SU-DHL-6 (cell line): ENCODE measurements at regions not wholly inside any gene's neighbourhood (a gene's known extent, or its start where the extent isn't known, plus 50 kb on each side); places are given as distances from the start of the nearest gene placed in this dataset.

ENCODE experiments used
- H2AFZ ChIP-seq: fragments of 200-600 bp; sonication (generic); 2 replicates; pipeline ENCODE4 v1.6.1; 2014; ENCODE audit warnings: low read depth, mild to moderate bottlenecking, moderate library complexity, mixed read lengths, antibody characterized with exemption, low read length; ENCODE audit not compliant: severe bottlenecking
- H3F3A ChIP-seq: fragments of 200-600 bp; shearing (Covaris generic); 2 replicates; pipeline ENCODE4 v1.6.0; 2016; ENCODE audit warnings: antibody characterized with exemption, mild to moderate bottlenecking; ENCODE audit not compliant: insufficient read depth
- H3K27ac ChIP-seq: fragments of 200-600 bp; sonication (generic); 2 replicates; pipeline ENCODE4 v1.5.1; 2016; ENCODE audit warnings: low read depth, mild to moderate bottlenecking, low read length, moderate library complexity, mixed read lengths
- H3K27me3 ChIP-seq: fragments of 200-600 bp; sonication (generic), shearing (Covaris generic); 2 replicates; pipeline ENCODE4 v1.6.0; 2014; ENCODE audit warnings: mild to moderate bottlenecking, low read length
- H3K36me3 ChIP-seq: fragments of 200-600 bp; sonication (generic); 2 replicates; pipeline ENCODE4 v1.6.1; 2014; ENCODE audit warnings: mild to moderate bottlenecking, low read length, mixed read lengths
- H3K4me2 ChIP-seq: fragments of 300-600, 200-600 bp; shearing (Covaris generic), sonication (generic); 2 replicates; pipeline ENCODE4 v1.6.0; 2014; ENCODE audit warnings: low read length, low read depth, mild to moderate bottlenecking; ENCODE audit not compliant: poor library complexity, severe bottlenecking
- H3K4me3 ChIP-seq: fragments of 200-600 bp; sonication (generic); 2 replicates; pipeline ENCODE4 v1.5.1; 2014; ENCODE audit warnings: antibody characterized with exemption, low read length, mild to moderate bottlenecking, mixed read lengths; ENCODE audit not compliant: insufficient read depth, poor library complexity, severe bottlenecking
- H3K79me2 ChIP-seq: fragments of 200-600 bp; sonication (generic); 2 replicates; pipeline ENCODE4 v1.6.1; 2014; ENCODE audit warnings: mild to moderate bottlenecking, low read length, moderate library complexity; ENCODE audit not compliant: insufficient read depth
- H3K9ac ChIP-seq: fragments of 200-600 bp; sonication (generic); 2 replicates; pipeline ENCODE4 v1.7.0; 2014; ENCODE audit warnings: mild to moderate bottlenecking, low read length
- H3K9me2 ChIP-seq: fragments of 200-600 bp; sonication (generic); replicated peaks from 2 replicates; pipeline ENCODE4 v1.6.1; 2014; ENCODE audit warnings: low read length; ENCODE audit not compliant: insufficient read depth
- H3K9me3 ChIP-seq: fragments of 200-600 bp; sonication (generic); 2 replicates; pipeline ENCODE4 v1.6.1; 2014; ENCODE audit warnings: low read length, mixed read lengths; ENCODE audit not compliant: insufficient read depth
- H4K20me1 ChIP-seq: fragments of 200-600 bp; sonication (generic); 2 replicates; pipeline ENCODE4 v1.6.1; 2014; ENCODE audit warnings: low read depth, mild to moderate bottlenecking, antibody characterized with exemption, low read length, moderate library complexity, mixed read lengths
- EZH2phosphoT487 ChIP-seq: fragments of 200-600 bp; sonication (generic), shearing (Covaris generic); conservative IDR thresholded peaks from 2 replicates; pipeline ENCODE4 v1.6.1; 2018; ENCODE audit warnings: mild to moderate bottlenecking, antibody characterized with exemption, low read length, moderate library complexity, mixed read lengths
- TF ChIP-seq, protein P1 (sequence below): fragments of 200-600 bp; sonication (generic); IDR thresholded peaks from one replicate; pipeline ENCODE4 v1.5.1; 2017; ENCODE audit warnings: antibody characterized with exemption, mild to moderate bottlenecking, low read length, moderate library complexity; ENCODE audit not compliant: insufficient read depth, poor library complexity, severe bottlenecking

DNA sequence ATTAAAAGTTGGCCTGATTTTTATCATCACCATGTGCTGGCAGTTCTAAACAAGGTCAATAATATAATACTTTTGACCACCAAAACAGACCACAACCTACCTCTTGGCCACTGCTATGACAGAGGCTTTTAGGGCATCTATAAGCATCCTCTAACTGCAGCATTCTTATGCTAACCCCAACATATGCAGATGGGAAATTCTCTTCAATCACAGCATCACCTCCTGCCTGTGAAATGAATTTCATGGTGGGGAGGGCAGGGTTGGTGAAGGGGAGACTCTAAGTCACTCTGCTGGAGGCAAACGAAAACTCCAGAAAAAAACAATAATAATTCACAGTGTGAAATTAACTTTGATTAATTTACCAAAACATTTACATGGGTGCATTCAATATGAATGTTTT is 78.8 kb upstream of the FAR2 start:
- H3K27me3 ChIP-seq: 0 out of 2 replicates have a peak, but pooled peaks cover 3% of the 10 kb centered on the region
- H3K9ac ChIP-seq: no peak overlapping the region
- no peak overlapping the region for H3K4me2 ChIP-seq
- H3K36me3 ChIP-seq: no peaks in the 10 kb centered on the region
- H2AFZ ChIP-seq: no peak overlapping the region
- H3K27ac ChIP-seq: no peak overlapping the region
- no peaks in the 10 kb centered on the region for H3F3A ChIP-seq
- TF ChIP-seq, protein P1, sequence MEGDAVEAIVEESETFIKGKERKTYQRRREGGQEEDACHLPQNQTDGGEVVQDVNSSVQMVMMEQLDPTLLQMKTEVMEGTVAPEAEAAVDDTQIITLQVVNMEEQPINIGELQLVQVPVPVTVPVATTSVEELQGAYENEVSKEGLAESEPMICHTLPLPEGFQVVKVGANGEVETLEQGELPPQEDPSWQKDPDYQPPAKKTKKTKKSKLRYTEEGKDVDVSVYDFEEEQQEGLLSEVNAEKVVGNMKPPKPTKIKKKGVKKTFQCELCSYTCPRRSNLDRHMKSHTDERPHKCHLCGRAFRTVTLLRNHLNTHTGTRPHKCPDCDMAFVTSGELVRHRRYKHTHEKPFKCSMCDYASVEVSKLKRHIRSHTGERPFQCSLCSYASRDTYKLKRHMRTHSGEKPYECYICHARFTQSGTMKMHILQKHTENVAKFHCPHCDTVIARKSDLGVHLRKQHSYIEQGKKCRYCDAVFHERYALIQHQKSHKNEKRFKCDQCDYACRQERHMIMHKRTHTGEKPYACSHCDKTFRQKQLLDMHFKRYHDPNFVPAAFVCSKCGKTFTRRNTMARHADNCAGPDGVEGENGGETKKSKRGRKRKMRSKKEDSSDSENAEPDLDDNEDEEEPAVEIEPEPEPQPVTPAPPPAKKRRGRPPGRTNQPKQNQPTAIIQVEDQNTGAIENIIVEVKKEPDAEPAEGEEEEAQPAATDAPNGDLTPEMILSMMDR: no peak
- TF ChIP-seq EZH2phosphoT487: no peak
- no peaks in the 10 kb centered on the region for H4K20me1 ChIP-seq
- no peaks in the 10 kb centered on the region for H3K79me2 ChIP-seq
- H3K4me3 ChIP-seq: no peak overlapping the region
- no peaks in the 10 kb centered on the region for H3K9me2 ChIP-seq
- H3K9me3 ChIP-seq: no peaks in the 10 kb centered on the region

DNA sequence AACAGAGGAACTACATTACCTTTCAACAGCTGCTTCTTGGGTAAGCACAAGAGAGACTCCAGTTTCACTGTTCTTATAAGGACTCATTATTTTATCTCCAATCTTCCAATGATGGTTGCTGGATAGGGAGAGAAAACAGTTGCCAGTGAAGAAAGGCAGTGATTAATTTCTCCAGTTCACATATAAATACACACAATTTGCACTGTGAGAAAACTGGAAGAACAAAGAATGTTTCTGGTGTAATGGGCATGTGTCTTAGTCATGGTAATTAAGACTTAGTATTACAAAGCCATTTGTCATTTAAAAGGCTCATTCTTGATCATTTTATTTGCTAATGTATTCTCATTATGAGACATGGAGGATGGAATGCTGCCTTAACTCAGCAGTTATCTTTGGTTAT is 78.0 kb upstream of the FAR2 start:
- Histone ChIP-seq H3K9ac (no peak overlapping the region), H3K27ac (no peak overlapping the region), H3K36me3 (no peaks in the 10 kb centered on the region)

DNA sequence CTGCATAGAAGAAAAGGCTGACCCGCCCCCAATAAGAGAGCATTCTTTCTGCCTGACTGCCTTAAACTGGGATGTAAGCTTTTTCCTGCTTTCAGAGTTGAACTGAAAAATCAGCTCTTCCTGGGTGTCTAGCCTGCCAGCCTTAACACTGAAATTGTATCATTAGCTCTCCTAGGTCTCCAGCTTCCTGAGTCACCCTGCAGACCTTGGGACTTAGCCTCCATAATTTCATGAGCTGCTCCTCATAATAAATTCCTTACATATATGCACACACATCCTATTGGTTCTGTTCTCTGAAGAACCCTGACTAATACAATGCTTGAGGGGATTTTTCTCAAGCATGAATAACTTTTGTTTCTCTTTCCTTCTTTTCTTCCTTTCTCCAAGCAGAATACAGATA is 76.4 kb upstream of the FAR2 start:
- no peaks in the 10 kb centered on the region for H3F3A ChIP-seq
- no peak overlapping the region for H3K4me2 ChIP-seq
- H2AFZ ChIP-seq: no peak overlapping the region
- H3K79me2 ChIP-seq: no peaks in the 10 kb centered on the region
- TF ChIP-seq, protein P1: no peak
- TF ChIP-seq EZH2phosphoT487: no peak
- H3K27me3 ChIP-seq: 0 out of 2 replicates have a peak, but pooled peaks cover 3% of the 10 kb centered on the region
- no peaks in the 10 kb centered on the region for H3K9me3 ChIP-seq
- H4K20me1 ChIP-seq: no peaks in the 10 kb centered on the region
- H3K9me2 ChIP-seq: no peaks in the 10 kb centered on the region
- H3K4me3 ChIP-seq: no peak overlapping the region
- no peaks in the 10 kb centered on the region for H3K36me3 ChIP-seq
- H3K27ac ChIP-seq: no peak overlapping the region
- no peak overlapping the region for H3K9ac ChIP-seq

More for the DNA sequence above, 78.0 kb upstream of the FAR2 start:
- no peak overlapping the region for H2AFZ ChIP-seq
- H3F3A ChIP-seq: no peaks in the 10 kb centered on the region
- no peak overlapping the region for H3K4me2 ChIP-seq
- TF ChIP-seq, protein P1: no peak
- TF ChIP-seq EZH2phosphoT487: no peak
- H4K20me1 ChIP-seq: no peaks in the 10 kb centered on the region
- H3K27me3 ChIP-seq: 0 out of 2 replicates have a peak, but pooled peaks cover 3% of the 10 kb centered on the region
- no peaks in the 10 kb centered on the region for H3K9me3 ChIP-seq
- H3K4me3 ChIP-seq: no peak overlapping the region
- no peaks in the 10 kb centered on the region for H3K79me2 ChIP-seq
- no peaks in the 10 kb centered on the region for H3K9me2 ChIP-seq
